GM19467 (cell line): ENCODE measurements at regions not wholly inside any gene's neighbourhood (a gene's known extent, or its start where the extent isn't known, plus 50 kb on each side); places are given as distances from the start of the nearest gene placed in this dataset.
"Not testable (repeated sequence)": the region's sequence is repeated elsewhere in the genome, so short reads cannot be mapped to it uniquely, and the experiment has no call there.

Source experiments
- ATAC-seq: cut with Tn5 transposase; IDR thresholded peaks from one replicate; pipeline ENCODE4 v1.9.1; 2021; ENCODE audit warnings: mild to moderate bottlenecking, moderate library complexity; ENCODE audit not compliant: unreplicated experiment

GRCh38 chr4:18166925-18167324 is 145.4 kb upstream of the LCORL start:
- ATAC-seq, result no peak

- no peak for ATAC-seq
Measured at GRCh38 chr4:18162453-18162852, 140.9 kb upstream of the LCORL start.

GRCh38 chr4:18159117-18159912 is 137.8 kb upstream of the LCORL start:
- not testable (repeated sequence) for ATAC-seq

GRCh38 chr4:18155067-18156041 is 133.8 kb upstream of the LCORL start:
- no peak for ATAC-seq

- ATAC-seq, result no peak
Measured at GRCh38 chr4:18138076-18138665, 116.6 kb upstream of the LCORL start.

GRCh38 chr4:18134111-18134510 is 112.6 kb upstream of the LCORL start:
- ATAC-seq, result no peak

- ATAC-seq, result no peak
Measured at GRCh38 chr4:18130256-18130655, 108.7 kb upstream of the LCORL start.

GRCh38 chr4:18128241-18128640 is 106.7 kb upstream of the LCORL start:
- no peak for ATAC-seq

- no peak for ATAC-seq
Measured at GRCh38 chr4:18127030-18127429, 105.5 kb upstream of the LCORL start.

GRCh38 chr4:18113710-18114331 is 92.3 kb upstream of the LCORL start:
- ATAC-seq, result no peak

- ATAC-seq, result no peak
Measured at GRCh38 chr4:18111081-18111480, 89.5 kb upstream of the LCORL start.

GRCh38 chr4:18110099-18110498 is 88.5 kb upstream of the LCORL start:
- no peak for ATAC-seq

- ATAC-seq, result no peak
Measured at GRCh38 chr4:18109676-18110075, 88.1 kb upstream of the LCORL start.

GRCh38 chr4:18107848-18108528 is 86.4 kb upstream of the LCORL start:
- ATAC-seq, result not testable (repeated sequence)

- no peak for ATAC-seq
Measured at GRCh38 chr4:18106620-18107019, 85.1 kb upstream of the LCORL start.

GRCh38 chr4:18105030-18106011 is 83.8 kb upstream of the LCORL start:
- peak; percentile 80 for ATAC-seq

GRCh38 chr4:18103876-18104605 is 82.5 kb upstream of the LCORL start:
- no peak for ATAC-seq

- ATAC-seq, result no peak
Measured at GRCh38 chr4:18100657-18101056, 79.1 kb upstream of the LCORL start.

- not testable (repeated sequence) for ATAC-seq
Measured at GRCh38 chr4:18090447-18090846, 68.9 kb upstream of the LCORL start.
